ENCODE measurements at regions not wholly inside any gene's neighbourhood (a gene's known extent, or its start where the extent isn't known, plus 50 kb on each side); places are given as distances from the start of the nearest gene placed in this dataset.

DNA sequence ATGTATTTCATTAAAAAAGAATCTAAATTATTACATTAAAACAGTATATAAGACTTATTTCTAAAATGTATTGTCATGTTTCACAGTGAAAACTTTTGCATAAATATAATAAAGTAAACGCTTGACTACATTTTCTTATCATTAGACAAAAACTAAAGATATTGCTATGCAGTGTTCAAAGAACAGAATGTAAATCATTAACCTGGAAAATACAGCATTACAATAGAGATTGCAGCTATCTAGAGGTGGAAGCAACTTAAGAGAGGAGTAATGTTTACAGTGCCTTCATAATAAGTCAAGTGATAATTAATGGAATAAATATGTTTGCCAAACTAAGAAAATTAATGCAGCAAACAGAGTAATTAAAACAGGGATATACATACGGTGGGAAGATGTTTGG, 940.9 kb downstream of the FSTL5 start:
- no peak for DNase-seq

DNA sequence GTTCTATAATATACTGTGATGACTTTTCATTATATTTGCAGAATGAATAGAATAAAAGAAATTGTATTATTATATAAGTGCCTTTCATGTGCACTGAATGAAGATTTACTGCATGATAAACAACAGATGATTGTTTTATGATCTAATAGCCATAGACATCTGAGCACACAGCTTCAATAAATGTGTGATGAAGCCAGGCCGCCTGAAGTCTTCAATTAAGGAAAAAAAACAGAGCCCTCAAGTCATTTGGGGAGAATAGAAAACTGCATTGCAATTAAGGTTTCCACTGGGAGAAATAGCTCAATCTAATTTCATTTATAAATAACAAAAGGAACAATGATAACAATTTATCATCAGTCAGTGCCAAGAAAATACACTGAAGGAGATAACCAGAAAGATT, 955.2 kb downstream of the FSTL5 start:
- DNase-seq: no peak

DNA sequence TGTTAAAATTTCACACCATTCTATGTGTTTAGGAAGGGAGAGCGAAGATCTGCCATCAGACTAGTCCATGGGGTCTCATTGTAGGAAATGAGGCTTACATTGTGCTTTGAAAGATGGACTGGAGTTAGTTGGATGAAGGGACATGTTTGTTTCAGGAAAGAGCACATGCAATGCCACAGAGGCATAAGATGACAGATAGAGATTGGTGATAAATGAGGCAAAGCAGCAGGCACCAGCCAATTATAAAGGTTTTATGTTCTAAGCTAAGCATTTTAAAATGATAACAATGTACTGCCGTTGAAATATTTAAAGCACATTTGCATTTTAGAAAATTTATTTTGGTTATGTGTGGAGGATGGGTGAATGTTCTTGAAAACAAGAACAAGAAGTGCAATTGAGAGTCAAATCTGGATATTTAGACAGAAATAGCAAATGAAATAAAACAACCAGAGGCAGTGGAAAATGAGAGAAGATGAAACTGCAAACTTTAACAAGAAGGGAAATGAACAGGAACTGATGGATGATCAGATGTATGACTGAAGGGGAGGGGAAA, 957.2 kb downstream of the FSTL5 start:
- no peak for DNase-seq

DNA sequence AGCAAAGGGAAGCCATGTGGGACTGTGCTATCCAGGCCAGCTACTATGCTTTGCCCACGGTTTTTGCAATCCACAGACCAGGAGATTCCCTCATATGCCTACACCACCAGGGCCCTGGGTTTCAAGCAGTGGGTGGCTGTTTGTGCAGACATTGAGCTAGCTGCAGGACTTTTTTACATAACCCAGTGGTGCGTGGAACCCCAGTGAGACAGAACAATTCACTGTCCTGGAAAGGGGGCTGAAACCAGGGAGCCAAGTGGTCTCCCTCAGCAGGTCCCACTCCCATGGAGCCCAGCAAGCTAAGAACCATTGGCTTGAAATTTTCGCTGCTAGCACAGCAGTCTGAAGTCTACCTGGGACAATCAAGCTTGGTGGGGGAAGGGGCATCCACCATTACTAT, 959.9 kb downstream of the FSTL5 start:
- no peak for DNase-seq

DNA sequence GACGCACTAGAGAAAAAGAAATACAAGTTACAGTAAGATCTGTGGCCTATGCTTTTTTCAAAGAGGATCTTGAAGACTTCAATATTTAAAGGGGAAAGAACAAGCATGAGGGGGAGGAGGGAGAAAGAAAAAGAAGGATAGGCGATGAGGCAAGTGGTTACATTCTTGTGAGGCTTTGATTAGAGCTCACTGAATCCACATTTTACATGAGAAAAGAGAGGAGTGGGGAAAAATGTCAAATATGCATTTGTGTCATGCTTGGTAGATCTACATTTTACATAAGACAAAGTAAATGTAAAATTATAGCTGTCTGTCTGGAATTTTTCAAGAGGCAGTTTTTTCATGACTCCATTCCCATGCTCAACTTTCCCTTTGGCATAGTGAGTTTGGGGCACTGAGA, 965.9 kb downstream of the FSTL5 start:
- DNase-seq: no peak

DNA sequence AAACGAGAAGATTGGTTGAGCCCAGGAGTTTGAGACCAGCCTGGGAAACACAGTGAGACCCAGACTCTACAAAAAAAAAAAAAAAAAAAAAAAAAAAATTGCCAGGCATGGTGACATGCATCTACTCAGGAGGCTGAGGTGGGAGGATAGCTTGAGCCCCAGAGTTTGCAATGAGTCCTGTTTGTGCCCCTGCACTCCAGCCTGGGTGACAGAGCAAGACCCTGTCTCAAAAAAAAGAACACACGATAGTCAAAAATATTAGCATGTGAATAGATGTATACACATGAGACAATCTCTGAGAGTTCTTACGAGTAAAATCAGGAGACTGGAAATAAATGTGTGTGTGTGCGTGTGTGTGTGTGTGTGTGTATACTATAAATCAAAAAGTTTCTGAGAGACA, 966.3 kb downstream of the FSTL5 start:
- no peak for DNase-seq

DNA sequence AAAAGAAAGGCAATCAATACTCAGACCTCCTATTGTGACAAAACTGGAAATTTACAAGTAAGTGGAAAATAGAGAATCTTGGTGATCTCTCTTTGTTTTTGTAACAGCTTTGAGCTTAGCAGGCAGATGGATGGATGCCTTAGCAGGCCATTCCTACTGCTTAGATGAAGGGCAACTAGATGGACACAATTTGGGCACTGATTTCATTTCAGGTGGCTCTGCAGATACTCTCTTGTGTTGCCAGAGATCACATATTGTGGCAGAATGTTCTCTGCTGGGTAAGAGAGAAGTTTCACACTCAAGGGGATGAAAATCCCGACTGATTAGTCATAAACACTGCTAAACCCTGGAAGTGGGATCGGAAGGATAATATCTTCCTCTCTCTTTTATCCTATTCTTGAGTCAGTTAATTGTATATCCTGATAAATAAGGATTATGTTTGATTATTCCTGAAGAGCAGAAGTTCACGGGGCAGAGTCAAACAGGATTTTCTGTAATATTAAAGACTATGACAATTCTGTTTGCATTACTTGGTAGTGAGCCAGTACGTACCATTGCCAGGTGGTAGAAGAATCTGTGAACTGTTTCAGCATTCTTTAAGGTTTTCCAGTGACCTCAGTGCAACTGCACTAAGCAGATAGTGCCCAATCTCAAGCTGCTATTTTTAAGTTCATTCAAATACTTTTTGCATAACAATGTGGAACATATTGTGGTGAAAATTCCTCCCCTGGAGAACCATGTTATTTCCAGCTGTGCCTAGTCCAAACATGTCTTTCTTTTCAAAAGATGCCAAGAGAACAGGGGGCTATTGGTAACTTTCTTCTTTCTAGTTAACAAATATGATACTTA, 974.3 kb downstream of the FSTL5 start:
- DNase-seq: no peak

DNA sequence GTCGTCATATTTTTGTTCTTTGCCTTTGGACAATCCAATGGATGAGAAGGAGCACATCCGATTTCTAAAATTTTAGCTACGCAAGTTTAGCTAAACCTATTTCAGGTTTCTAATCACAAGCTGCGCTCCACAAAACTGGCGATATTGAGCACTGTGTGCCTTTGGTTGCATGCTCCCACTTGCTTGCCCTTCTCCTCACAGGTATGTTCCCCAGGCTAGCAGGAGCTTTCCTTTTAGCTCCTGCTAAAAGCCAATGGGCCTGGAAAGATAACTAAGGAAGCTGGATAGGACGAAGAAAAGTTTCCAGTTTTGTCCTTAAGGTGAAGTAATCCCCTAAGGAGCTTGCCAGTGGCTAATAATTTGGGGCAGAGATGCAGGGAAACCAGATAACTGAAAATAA, 975.2 kb downstream of the FSTL5 start:
- no peak for DNase-seq

DNA sequence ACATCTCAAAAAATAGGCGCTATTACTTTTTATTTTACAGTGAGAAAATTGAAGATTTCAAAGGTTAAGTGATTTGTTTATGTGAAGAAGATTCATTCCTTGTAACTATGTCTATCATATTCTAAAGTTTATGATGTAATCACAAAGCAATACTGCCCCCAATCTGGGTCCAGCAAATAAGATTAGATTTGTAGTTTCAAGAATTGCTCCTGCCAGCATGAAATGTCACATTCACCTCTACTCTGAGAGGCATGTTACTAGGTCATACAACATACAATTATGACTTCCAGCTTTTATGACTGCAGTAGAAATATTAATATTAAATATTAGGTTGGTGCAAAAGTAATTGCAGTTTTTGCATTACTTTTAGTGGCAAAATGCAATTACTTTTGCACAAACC, 976.2 kb downstream of the FSTL5 start:
- no peak for DNase-seq

DNA sequence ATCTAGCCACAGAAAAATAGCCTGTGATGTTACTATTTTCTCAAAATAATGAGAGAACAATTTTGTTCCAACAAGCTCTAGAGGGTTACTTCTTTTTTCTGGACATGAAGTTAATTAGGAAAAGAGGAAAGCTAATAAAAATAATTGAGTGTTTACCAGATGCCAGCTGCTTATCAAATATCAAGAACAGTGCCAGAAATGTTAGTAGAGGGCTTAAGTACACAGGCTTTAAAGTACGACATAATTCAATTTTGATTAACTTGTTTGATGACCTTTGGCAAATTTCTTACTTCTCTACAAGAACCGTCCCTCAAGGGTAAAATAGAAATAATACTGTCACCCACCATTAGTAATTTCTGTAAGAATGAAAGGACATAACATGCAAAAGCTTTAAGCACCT, 977.0 kb downstream of the FSTL5 start:
- no peak for DNase-seq

DNA sequence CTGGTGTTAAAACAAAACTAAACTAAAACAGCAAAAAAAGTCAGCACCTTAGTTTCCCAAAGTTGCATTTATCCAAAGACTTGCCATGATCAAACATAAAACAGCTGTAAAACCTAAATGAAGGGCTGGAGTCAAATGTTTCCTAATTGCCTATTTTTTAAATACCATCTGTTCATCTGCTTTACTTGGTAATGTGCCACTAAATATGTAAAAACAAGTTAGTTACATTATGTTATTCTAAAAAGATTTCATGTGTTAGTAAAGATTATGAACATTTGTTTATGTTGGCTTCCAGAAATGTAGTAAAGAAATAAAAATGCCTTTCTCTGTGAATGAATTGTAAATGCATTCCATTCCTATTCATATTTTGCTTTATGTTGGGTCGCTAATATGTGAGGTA, 977.8 kb downstream of the FSTL5 start:
- DNase-seq: no peak

DNA sequence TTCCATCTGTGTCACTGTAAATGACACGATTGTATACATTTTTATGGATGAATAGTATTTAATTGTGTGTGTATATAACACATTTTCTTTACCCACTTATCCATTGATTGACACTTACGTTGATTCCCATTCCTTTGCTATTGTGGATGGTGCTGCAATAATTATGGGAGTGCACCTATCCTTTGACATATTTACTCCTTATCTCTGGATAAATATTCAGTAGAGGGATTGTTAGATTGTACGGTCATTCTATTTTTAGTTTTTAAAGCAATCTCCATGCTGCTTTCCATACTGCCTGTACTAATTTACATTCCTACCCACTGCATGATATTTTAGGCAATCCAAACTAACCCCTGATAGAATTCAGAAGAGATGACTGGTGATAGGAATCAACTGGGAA, 980.1 kb downstream of the FSTL5 start:
- no peak for DNase-seq

DNA sequence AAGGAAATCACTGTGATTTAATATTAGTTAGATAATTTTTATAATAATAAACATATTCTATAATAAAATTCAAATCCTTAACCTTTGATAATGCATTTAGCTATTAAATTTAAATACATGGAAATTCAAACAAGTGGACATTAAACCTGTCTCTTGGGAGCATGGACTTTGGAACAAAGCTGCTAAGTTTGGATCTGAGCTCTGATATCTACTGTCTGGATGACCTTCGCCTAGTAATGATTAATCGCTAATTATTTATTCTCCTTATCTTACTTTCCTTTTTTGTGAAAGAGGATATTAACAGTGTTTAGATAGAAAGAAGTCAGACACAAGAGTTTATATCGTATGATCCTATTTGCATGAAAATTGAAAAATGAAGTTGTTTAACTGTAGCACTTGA, 980.9 kb downstream of the FSTL5 start:
- DNase-seq: no peak

DNA sequence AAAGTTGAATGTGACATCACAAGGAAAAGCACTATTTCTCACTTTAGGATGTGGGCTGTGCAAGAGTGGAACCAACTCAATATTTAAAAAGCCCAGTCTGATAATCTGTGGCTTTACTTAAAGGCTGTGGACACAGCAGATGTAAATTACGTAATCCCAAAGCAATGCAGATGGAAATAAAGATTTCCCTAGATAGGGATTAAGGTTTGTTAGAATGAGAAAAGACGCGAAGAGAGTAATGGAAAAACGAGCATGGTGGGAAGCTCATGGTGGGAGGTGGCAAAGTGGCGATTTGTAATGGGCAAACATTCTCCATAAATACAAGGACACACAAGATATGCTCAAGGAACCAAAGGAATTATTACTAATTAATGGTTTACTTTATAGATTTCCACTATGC, 985.5 kb downstream of the FSTL5 start:
- DNase-seq: no peak

DNA sequence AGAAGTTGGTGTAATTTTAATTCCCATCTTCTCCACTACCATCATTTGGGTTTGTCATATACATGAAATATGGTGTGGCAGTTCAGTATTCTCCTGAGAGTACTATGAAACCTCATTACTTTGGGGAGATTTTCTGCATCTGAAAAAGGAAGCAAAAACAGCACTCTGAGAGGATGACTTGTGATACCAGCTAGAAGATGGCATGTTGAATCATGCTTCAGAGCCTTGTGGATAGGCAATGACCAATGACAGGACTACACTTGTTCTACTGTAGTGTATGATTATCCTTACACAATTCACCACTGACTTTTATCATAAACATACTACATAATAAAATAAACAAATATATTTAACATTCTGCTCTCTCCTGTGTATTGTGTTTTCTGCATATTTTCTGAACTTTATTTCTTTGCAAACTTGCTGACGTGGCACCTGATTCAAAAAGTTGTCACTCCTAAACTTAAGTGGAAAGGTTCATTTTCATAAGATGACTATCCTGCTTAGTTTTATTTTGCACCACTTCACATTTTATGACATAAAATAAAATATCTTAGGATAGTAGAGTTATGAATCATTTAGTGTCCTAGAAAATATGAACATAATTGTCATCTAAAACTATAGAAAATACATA, 991.3 kb downstream of the FSTL5 start:
- DNase-seq: no peak

DNA sequence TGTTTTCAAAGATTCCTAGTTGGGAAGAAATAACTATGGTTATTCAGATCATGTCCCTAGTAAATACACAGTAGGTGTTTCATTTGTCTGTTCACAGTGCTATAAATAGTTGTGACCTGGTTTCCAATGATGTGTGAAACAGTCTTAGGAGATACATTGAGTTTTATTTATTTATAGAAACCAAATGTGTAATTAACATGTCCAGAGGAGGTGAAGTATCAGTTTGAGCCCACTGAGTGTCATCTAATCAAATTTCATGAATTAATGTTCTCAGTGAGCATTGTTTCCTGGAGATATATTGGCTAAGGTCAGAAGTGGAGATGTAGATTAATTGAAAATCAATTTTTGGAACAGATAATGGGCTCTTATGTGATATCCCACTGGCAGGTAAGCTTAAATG, 996.3 kb downstream of the FSTL5 start:
- no peak for DNase-seq

DNA sequence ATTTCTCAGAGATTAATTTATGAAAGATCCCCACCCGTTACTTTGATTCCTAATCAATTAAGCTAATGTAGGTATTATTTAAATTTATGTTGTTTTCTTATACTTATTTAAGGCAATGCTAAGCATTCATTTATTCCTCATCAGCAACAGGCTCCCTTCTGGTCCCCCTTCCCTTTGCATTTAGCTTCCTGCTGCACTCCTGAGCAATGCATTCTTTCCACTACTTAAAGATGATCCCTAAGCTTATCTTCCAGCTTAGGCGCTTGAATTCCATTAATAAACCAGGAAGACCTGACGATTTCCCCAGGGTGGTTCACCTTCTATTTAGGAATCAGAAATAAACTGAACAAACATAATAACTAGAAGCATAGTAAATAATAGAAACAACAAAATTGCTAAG, 1003.1 kb downstream of the FSTL5 start:
- DNase-seq: no peak

DNA sequence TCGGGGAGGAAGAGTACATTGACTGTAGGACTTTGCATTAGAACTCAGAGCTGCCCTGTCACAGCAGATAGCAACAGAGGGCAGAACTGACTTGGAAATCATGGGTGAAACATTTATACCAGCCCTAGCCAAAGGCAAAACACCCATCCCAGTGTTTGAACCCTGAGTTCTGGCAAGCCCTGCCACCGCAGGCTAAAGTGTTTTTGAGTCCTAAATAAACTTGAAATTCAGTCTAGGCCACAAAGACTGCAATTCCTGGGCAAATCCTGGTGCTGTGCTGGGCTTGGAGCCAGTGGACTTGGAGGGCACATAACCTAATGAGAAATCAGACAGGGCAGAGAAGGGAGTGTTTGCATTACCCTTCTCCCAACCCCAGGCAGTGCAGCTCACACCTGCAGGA, 1015.7 kb downstream of the FSTL5 start:
- DNase-seq: no peak

DNA sequence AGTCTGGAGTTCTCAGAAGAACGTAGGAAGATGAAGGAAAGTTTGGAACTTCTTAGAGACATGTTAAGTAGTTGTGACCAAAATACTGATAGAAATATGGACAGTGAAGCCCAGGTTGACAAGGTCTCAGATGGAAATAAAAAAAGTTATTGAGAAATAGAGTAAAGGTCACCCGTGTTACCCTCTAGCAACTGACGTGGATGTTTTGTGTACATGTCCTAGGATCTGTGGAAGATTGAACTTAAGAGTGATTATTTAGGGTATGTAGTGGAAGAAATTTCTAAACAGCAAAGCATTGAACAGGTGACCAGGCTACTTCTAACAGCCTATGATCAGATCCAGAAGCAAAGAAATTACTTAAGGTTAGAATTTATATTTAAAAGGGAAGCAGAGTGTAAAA, 1020.4 kb downstream of the FSTL5 start:
- no peak for DNase-seq

DNA sequence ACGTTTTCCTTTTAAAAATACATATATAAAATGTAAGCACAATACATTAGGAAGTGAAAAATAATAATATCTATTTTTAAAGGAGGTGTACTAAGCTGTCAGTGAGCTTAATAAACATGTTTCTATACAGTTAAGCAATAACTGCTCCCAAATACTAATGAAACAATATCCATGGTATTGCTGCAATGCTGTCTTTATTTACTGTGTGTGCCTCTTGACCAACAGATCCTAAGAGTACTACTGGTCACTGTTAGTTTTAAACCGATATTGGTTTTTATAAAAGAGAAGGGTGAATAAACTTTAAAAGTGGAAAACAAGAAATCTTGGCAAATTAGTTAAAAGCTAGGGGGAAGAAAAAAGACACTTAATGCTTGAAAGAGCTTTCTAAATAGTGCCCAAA, 1029.0 kb downstream of the FSTL5 start:
- DNase-seq: no peak

DNA sequence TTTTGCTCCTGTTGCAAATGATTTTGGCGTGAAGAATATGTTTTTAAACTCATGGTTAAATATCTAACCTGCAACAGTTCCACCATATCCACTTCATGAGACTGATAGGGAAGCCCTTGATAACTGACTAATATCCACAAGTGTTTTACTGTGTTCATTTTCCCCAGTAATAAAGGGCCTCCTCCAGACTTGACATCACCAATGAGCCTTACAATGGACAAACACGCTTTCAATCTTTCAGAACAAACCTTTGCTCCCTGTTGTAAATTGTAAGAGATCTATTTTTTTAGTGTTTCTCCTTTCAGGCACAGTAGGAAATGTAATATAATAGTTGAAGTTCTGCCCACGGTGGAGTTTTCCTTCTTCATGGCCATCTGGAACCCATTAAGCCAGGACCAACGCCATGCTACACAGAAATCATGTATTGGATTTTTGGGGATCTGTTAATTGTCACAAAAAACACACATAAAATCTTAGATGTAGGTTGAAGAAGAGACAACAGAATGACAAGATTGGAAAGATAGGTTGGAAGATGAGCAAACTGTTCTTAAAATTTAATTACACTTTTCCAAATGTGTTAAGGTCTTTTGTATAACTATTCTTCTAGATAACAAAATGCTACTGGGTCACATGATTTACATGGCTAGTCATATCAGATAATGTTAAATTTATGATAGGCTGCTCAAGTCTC, 1030.1 kb downstream of the FSTL5 start:
- no peak for DNase-seq

DNA sequence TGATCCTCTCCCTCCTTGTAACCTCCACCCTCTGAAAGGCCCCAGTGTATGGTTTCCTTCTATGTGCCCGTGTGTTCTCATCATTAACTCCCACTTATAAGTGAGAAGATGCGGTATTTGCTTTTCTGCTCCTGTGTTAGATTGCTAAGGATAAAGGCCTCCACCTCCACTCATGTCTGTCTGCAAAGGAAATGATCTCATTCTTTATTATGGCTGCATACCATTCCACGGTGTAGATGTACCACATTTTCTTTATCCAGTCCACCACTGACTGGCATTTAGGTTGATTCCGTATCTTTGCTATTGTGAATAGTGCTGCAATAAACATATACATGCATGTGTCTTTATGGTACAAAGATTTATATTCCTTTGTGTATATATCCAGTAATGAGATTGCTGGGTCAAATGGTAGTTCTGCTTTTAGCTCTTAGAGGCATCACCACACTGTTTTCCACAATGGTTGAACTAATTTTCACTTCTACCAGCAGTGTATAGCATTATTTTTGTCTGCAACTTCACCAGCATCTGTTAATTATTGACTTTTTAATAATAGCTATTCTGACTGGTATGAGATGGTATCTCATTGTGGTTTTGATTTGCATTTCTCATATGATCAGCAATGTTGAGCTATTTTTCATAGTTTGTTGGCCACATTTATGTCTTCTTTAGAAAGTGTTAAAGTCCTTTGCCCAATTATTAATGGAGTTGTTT, 1030.9 kb downstream of the FSTL5 start:
- no peak for DNase-seq

DNA sequence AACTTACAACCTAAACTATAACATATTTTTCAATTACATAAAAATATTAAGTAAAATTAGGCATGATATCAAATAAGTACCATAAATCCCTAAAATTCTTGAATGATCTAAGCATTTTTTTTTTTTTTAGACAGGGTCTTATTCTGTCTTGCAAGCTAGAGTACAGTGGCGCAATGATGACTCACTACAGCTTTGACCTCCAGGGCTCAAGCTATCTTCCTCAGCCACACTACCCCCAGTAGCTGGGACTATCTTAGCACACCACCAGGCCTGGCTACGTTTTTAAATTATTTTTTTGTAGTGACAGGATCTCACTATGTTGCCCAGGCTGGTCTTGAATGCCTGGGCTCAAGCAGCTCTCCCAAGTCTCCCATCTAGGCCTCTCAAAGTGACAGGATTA, 1042.3 kb downstream of the FSTL5 start:
- no peak for DNase-seq

All from NCI-H2171 (cell line).